HUES6 (cell line): ENCODE measurements at regions not wholly inside any gene's neighbourhood (a gene's known extent, or its start where the extent isn't known, plus 50 kb on each side); places are given as distances from the start of the nearest gene placed in this dataset.

Experiments
- H3K27ac ChIP-seq: 2 replicates; pipeline ENCODE4 v1.7.0; 2013; ENCODE audit warnings: low read depth, mild to moderate bottlenecking, low read length, inconsistent platforms
- H3K27me3 ChIP-seq: 2 replicates; pipeline ENCODE4 v1.6.1; 2013; ENCODE audit warnings: low read length; ENCODE audit not compliant: control insufficient read depth, insufficient read depth
- H3K36me3 ChIP-seq: 2 replicates; pipeline ENCODE4 v1.6.1; 2013; ENCODE audit warnings: low read length; ENCODE audit not compliant: control insufficient read depth, insufficient read depth
- H3K4me1 ChIP-seq: 2 replicates; pipeline ENCODE4 v1.6.1; 2013; ENCODE audit warnings: low read length; ENCODE audit not compliant: control insufficient read depth, insufficient read depth
- H3K4me3 ChIP-seq: 2 replicates; pipeline ENCODE4 v1.5.1; 2013; ENCODE audit warnings: low read depth, low read length
- H3K9ac ChIP-seq: one replicate; pipeline ENCODE4 v1.6.1; 2013; ENCODE audit warnings: mild to moderate bottlenecking, low read length
- H3K9me3 ChIP-seq: 2 replicates; pipeline ENCODE4 v1.6.1; 2013; ENCODE audit warnings: low read depth, low read length; ENCODE audit not compliant: control insufficient read depth, insufficient read depth

GRCh38 chr2:67642961-67643360 is 245.8 kb downstream of the ETAA1 start:
- no peak overlapping the region for H3K4me3 ChIP-seq
- H3K4me1 ChIP-seq = no peaks in the 10 kb centered on the region
- H3K27me3 ChIP-seq = peaks cover 16% of the 10 kb centered on the region; the same call in 1 of the 2 replicates
- H3K9me3 ChIP-seq = peaks cover 7% of the 10 kb centered on the region; the same call in 1 of the 2 replicates
- no peak overlapping the region for H3K27ac ChIP-seq
- no peaks in the 10 kb centered on the region for H3K36me3 ChIP-seq
- H3K9ac ChIP-seq = no peak overlapping the region

GRCh38 chr2:67645280-67646138 is 248.4 kb downstream of the ETAA1 start:
- H3K27ac ChIP-seq = no peak overlapping the region
- H3K4me3 ChIP-seq = no peak overlapping the region
- H3K9me3 ChIP-seq = peaks cover 7% of the 10 kb centered on the region; the same call in 1 of the 2 replicates
- no peaks in the 10 kb centered on the region for H3K36me3 ChIP-seq
- H3K9ac ChIP-seq = no peak overlapping the region
- peaks cover 11% of the 10 kb centered on the region; the same call in 1 of the 2 replicates for H3K27me3 ChIP-seq
- H3K4me1 ChIP-seq = peaks cover 4% of the 10 kb centered on the region

- H3K36me3 ChIP-seq = no peaks in the 10 kb centered on the region
- H3K4me3 ChIP-seq = no peak overlapping the region
- H3K27me3 ChIP-seq = peaks cover 4% of the 10 kb centered on the region; the same call in 1 of the 2 replicates
- H3K9ac ChIP-seq = no peak overlapping the region
- peaks cover 7% of the 10 kb centered on the region; the same call in 1 of the 2 replicates for H3K9me3 ChIP-seq
- peaks cover 4% of the 10 kb centered on the region for H3K4me1 ChIP-seq
- no peak overlapping the region for H3K27ac ChIP-seq
Measured at GRCh38 chr2:67646714-67647333, 249.7 kb downstream of the ETAA1 start.

- H3K27me3 ChIP-seq = no peaks in the 10 kb centered on the region
- H3K4me1 ChIP-seq = peaks cover 4% of the 10 kb centered on the region
- H3K36me3 ChIP-seq = no peaks in the 10 kb centered on the region
- H3K9me3 ChIP-seq = peaks cover 19% of the 10 kb centered on the region
- H3K27ac ChIP-seq = no peak overlapping the region
- H3K4me3 ChIP-seq = no peak overlapping the region
- no peak overlapping the region for H3K9ac ChIP-seq
Measured at GRCh38 chr2:67649331-67650261, 252.5 kb downstream of the ETAA1 start.

GRCh38 chr2:67650291-67651133 is 253.4 kb downstream of the ETAA1 start:
- H3K4me1 ChIP-seq = peaks cover 4% of the 10 kb centered on the region
- no peak overlapping the region for H3K9ac ChIP-seq
- no peak overlapping the region for H3K27ac ChIP-seq
- H3K9me3 ChIP-seq = peaks cover 19% of the 10 kb centered on the region
- H3K36me3 ChIP-seq = no peaks in the 10 kb centered on the region
- no peak overlapping the region for H3K4me3 ChIP-seq
- H3K27me3 ChIP-seq = no peaks in the 10 kb centered on the region

GRCh38 chr2:67651565-67651964 is 254.4 kb downstream of the ETAA1 start:
- Histone ChIP-seq H3K4me3 (no peak overlapping the region), H3K9me3 (peaks cover 15% of the 10 kb centered on the region), H3K27me3 (no peaks in the 10 kb centered on the region), H3K9ac (no peak overlapping the region), H3K27ac (no peak overlapping the region), H3K4me1 (peaks cover 4% of the 10 kb centered on the region), H3K36me3 (no peaks in the 10 kb centered on the region)

- H3K36me3 ChIP-seq = no peaks in the 10 kb centered on the region
- H3K27ac ChIP-seq = no peak overlapping the region
- H3K4me3 ChIP-seq = no peak overlapping the region
- peaks cover 4% of the 10 kb centered on the region for H3K4me1 ChIP-seq
- no peak overlapping the region for H3K9ac ChIP-seq
- H3K9me3 ChIP-seq = peaks cover 12% of the 10 kb centered on the region
- no peaks in the 10 kb centered on the region for H3K27me3 ChIP-seq
Measured at GRCh38 chr2:67652679-67653078, 255.5 kb downstream of the ETAA1 start.

- no peaks in the 10 kb centered on the region for H3K27me3 ChIP-seq
- H3K9ac ChIP-seq = no peak overlapping the region
- H3K36me3 ChIP-seq = no peaks in the 10 kb centered on the region
- no peak overlapping the region for H3K27ac ChIP-seq
- H3K4me1 ChIP-seq = no peaks in the 10 kb centered on the region
- H3K9me3 ChIP-seq = peaks cover 12% of the 10 kb centered on the region
- H3K4me3 ChIP-seq = no peak overlapping the region
Measured at GRCh38 chr2:67656875-67657274, 259.7 kb downstream of the ETAA1 start.

GRCh38 chr2:67658820-67659219 is 261.7 kb downstream of the ETAA1 start:
- Histone ChIP-seq H3K9ac (no peak overlapping the region), H3K27ac (no peak overlapping the region), H3K36me3 (no peaks in the 10 kb centered on the region), H3K4me3 (no peak overlapping the region), H3K27me3 (no peaks in the 10 kb centered on the region), H3K9me3 (peaks cover 5% of the 10 kb centered on the region), H3K4me1 (no peaks in the 10 kb centered on the region)

GRCh38 chr2:67660015-67660602 is 263.0 kb downstream of the ETAA1 start:
- no peaks in the 10 kb centered on the region for H3K4me1 ChIP-seq
- no peaks in the 10 kb centered on the region for H3K27me3 ChIP-seq
- H3K9me3 ChIP-seq = no peaks in the 10 kb centered on the region
- no peaks in the 10 kb centered on the region for H3K36me3 ChIP-seq
- H3K27ac ChIP-seq = no peak overlapping the region
- H3K4me3 ChIP-seq = no peak overlapping the region
- H3K9ac ChIP-seq = no peak overlapping the region
